B cell (primary cell): ENCODE measurements at regions not wholly inside any gene's neighbourhood (a gene's known extent, or its start where the extent isn't known, plus 50 kb on each side); places are given as distances from the start of the nearest gene placed in this dataset.

Source experiments
- ATAC-seq: fragments of 200-7000 bp; cut with Tn5 transposase; one replicate; pipeline ENCODE4 v1.10.0; 2021; ENCODE audit warnings: low read depth, mild to moderate bottlenecking, moderate number of reproducible peaks, moderate library complexity
- CTCF ChIA-PET: fragments of 350-600 bp; sonication (Branson Sonifier 250); formaldehyde crosslinking; loops from one replicate; lab custom pipeline; 2021; ENCODE audit warnings: antibody characterized with exemption, inconsistent platforms; lab: Charles Lee
- POLR2A ChIA-PET: fragments of 350-600 bp; sonication (Branson Sonifier 250); formaldehyde crosslinking; loops from one replicate; lab custom pipeline; 2021; ENCODE audit warnings: antibody characterized with exemption; lab: Charles Lee
- DNase-seq: peaks from one replicate; pipeline ENCODE4 v3.0.0; 2013
- H2AFZ ChIP-seq: 2 replicates; pipeline ENCODE4 v1.6.1; 2012; ENCODE audit warnings: mild to moderate bottlenecking, low read depth, low read length; ENCODE audit not compliant: insufficient read depth, poor library complexity, severe bottlenecking
- H3K27ac ChIP-seq, 2 donors: 1 replicate in 1 of 2; 2 replicates in 1 of 2; pipeline ENCODE4 v1.5.1; 2012 to 2013; ENCODE audit warnings: low read length in 2 of 2, mild to moderate bottlenecking in 2 of 2, moderate library complexity in 1 of 2
- H3K27me3 ChIP-seq, 4 experiments: fragments of 200-600 bp in 1 of 4; sonication (generic) in 1 of 4; replicated peaks in 1 of 4; 1 replicate in 2 of 4; 2 replicates in 2 of 4; pipeline versions ENCODE4 v1.6.1 to v1.7.0; 2013 to 2016; ENCODE audit warnings: low read length in 3 of 4, mild to moderate bottlenecking in 2 of 4, mixed read lengths in 1 of 4, moderate library complexity in 1 of 4; ENCODE audit not compliant: insufficient read depth in 4 of 4, control insufficient read depth in 3 of 4; ENCODE audit errors: control extremely low read depth in 1 of 4
- H3K36me3 ChIP-seq, 2 experiments: replicated peaks in 1 of 2; 1 replicate in 1 of 2; 2 replicates in 1 of 2; pipeline versions ENCODE4 v1.6.1 to v1.7.1; 2013; ENCODE audit warnings: low read length in 1 of 2; ENCODE audit not compliant: insufficient read depth in 2 of 2, control insufficient read depth in 1 of 2; ENCODE audit errors: control extremely low read depth in 1 of 2, extremely low read depth in 1 of 2
- H3K4me1 ChIP-seq, 2 donors: fragments of 200-600 bp in 1 of 2; sonication (generic) in 1 of 2; 1 replicate in 1 of 2; 2 replicates in 1 of 2; pipeline versions ENCODE4 v1.5.1 to v1.6.1; 2013 to 2017; ENCODE audit warnings: low read length in 2 of 2; ENCODE audit not compliant: control insufficient read depth in 2 of 2, insufficient read depth in 2 of 2
- H3K4me2 ChIP-seq: replicated peaks from 2 replicates; pipeline ENCODE3; 2012; ENCODE audit warnings: mild to moderate bottlenecking, low read depth, low read length; ENCODE audit not compliant: poor library complexity, severe bottlenecking
- H3K4me3 ChIP-seq, 5 experiments: fragments of 200-600 bp in 1 of 5; sonication (generic) in 1 of 5; 1 replicate in 3 of 5; 2 replicates in 2 of 5; pipeline versions ENCODE4 v1.5.1 to v1.7.0; 2011 to 2016; ENCODE audit warnings: low read length in 4 of 5, mild to moderate bottlenecking in 4 of 5, low read depth in 2 of 5, control low read depth in 1 of 5, moderate library complexity in 1 of 5; ENCODE audit not compliant: insufficient read depth in 1 of 5; ENCODE audit errors: control extremely low read depth in 1 of 5, extremely low read depth in 1 of 5
- H3K79me2 ChIP-seq: fragments of 200-600 bp; sonication (generic); one replicate; pipeline ENCODE4 v1.6.0; 2016; ENCODE audit warnings: low read length; ENCODE audit not compliant: control insufficient read depth, insufficient read depth
- H3K9ac ChIP-seq: fragments of 200-600 bp; sonication (generic); 2 replicates; pipeline ENCODE4 v1.6.1; 2017; ENCODE audit warnings: mild to moderate bottlenecking, low read length, moderate library complexity
- H3K9me3 ChIP-seq, 3 donors: one replicate each; pipeline versions ENCODE4 v1.6.1 to v1.7.1; 2013; ENCODE audit warnings: low read length in 2 of 3; ENCODE audit not compliant: control insufficient read depth in 2 of 3, insufficient read depth in 1 of 3; ENCODE audit errors: control extremely low read depth in 1 of 3
- H4K20me1 ChIP-seq: 2 replicates; pipeline ENCODE4 v1.6.0; 2012; ENCODE audit warnings: mild to moderate bottlenecking, low read length; ENCODE audit not compliant: insufficient read depth, control insufficient read depth, poor library complexity, severe bottlenecking
- H3K27ac Mint-ChIP-seq: one replicate; pipeline ENCODE4 v1.8.0; 2021; ENCODE audit warnings: mixed read lengths
- H3K27me3 Mint-ChIP-seq: one replicate; pipeline ENCODE4 v1.8.0; 2021; ENCODE audit warnings: mixed read lengths
- H3K4me1 Mint-ChIP-seq: one replicate; pipeline ENCODE4 v1.8.0; 2021; ENCODE audit warnings: mixed read lengths
- H3K4me3 Mint-ChIP-seq: one replicate; pipeline ENCODE4 v1.8.0; 2021; ENCODE audit warnings: mixed read lengths
- H3K9me3 Mint-ChIP-seq: one replicate; pipeline ENCODE4 v1.8.0; 2022; ENCODE audit warnings: mixed read lengths; ENCODE audit not compliant: insufficient read depth
- CTCF ChIP-seq: fragments of 200-600 bp; IDR thresholded peaks from one replicate; pipeline ENCODE4 v1.8.0; 2022; ENCODE audit warnings: antibody characterized with exemption, mild to moderate bottlenecking
- EZH2 ChIP-seq: IDR thresholded peaks from 2 replicates; pipeline ENCODE4 v1.6.1; 2012; ENCODE audit warnings: borderline replicate concordance, low read depth, mild to moderate bottlenecking, moderate library complexity, low read length; ENCODE audit not compliant: insufficient read depth, poor library complexity, severe bottlenecking
- WGBS: methylation state at CpG from one replicate; pipeline ENCODE4 v1.1.5; 2013; ENCODE audit warnings: missing lambda C conversion rate; ENCODE audit not compliant: insufficient coverage; 5-methylcytosine and 5-hydroxymethylcytosine counted together
- intact Hi-C: fragments of 100-400 bp; cut with micrococcal nuclease; formaldehyde crosslinking; loops from one replicate; pipeline ENCODE4 v1.10.0; 2022

DNA sequence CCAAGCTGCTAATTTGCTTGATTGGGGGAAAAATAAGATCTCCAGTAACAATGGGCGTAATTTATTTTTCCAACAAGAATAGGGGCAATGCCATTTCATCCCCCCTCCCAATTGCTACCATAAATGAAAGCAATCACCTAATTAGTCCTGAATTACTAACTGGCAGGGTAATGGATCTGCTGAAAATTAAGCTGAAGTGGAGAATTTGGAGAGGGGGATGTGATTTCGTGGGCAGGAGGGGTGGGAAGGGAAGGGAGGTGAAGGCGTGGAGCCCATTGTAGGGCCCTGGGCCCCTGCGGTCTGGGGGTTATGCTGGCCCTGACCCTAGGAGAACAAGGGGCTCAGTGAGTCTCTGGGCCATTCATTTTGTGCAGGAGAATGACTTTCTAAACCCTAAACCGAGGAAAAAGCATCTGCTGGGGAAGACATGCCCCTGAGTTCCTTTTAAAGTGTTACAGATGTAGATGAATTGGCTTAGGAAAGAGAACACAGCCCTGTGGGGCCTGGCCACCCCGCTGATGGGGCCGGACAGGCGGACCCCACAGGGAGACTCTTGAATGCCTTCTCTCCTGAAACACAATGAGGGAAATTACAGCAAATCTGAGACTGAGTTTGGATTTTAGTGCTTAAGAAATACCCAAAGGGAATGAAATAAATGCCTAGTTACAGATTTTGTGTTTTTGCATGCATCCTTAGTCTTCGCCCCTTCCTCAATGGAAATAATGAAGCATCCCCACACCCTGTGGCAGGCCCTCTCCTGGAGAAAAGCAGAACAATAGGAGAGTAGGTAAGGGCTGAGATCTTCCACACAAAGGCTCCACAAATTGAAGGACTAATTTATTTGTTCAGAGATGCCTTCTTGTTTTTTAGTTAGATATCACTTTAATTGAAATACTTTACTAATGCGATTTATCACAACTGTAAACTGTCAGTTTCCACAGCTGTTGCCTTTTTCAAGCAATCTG, 143.2 kb downstream of the PSAT1 start:
- Histone ChIP-seq H3K27ac (no peak overlapping the region), H3K9ac (no peak overlapping the region), H3K4me3 (no peak overlapping the region), H3K79me2 (no peaks in the 10 kb centered on the region), H3K4me1 (peaks cover 0 to 5% of the 10 kb centered on the region in 2 donors), H3K4me2 (no peak overlapping the region), H3K36me3 (no peaks in the 10 kb centered on the region), H3K9me3 (no peaks in the 10 kb centered on the region), H3K27me3 (peaks cover 0 to 16% (median 0%) of the 10 kb centered on the region in 4 experiments), H2AFZ (peak overlapping the region; percentile 23), H4K20me1 (no peaks in the 10 kb centered on the region)
- no peak for TF ChIP-seq EZH2
- no peak for TF ChIP-seq CTCF
- WGBS = 74% methylated on average over 4 of the region's 10 CpGs
- CTCF ChIA-PET = interaction anchor here (0.8 to 2.7 kb wide), 7 partner anchors 8 to 792 kb away, joined by 3 to 9 read pairs (median 3); no protein-coding TSS in a partner anchor
- intact Hi-C loops = no loop called here
- H3K4me1 Mint-ChIP-seq = peaks cover 4% of the 10 kb centered on the region
- no peaks in the 10 kb centered on the region for H3K9me3 Mint-ChIP-seq
- POLR2A ChIA-PET = no interaction called here
- no peak overlapping the region for H3K4me3 Mint-ChIP-seq
- ATAC-seq (no peak), DNase-seq (no peak)
- no peak overlapping the region for H3K27ac Mint-ChIP-seq
- peaks cover 41% of the 10 kb centered on the region for H3K27me3 Mint-ChIP-seq

DNA sequence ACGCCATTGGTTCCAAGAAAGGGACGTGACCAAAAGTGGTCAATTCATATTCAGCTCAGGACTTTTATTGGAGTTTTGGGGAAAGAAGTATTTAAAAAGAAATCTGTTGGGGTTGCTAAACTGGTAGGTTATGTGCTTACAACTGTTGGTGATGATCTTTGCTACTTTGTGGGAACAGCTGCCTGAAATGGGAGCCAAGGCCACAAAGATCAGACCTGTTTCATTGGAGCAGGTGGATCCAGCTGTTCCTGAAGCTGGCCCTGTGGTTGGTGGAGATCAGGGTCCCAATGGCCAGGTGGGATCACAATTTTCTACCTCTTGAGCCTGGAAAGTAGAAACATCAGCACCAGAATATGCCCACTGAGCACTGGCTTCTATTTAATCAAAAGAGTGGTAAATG, 144.5 kb downstream of the PSAT1 start:
- CTCF ChIA-PET = no interaction called here
- no peaks in the 10 kb centered on the region for H3K9me3 ChIP-seq
- POLR2A ChIA-PET = no interaction called here
- no peak overlapping the region for H3K27ac ChIP-seq
- Mint-ChIP-seq H3K4me3 (no peak overlapping the region), H3K9me3 (no peaks in the 10 kb centered on the region), H3K27me3 (peaks cover 36% of the 10 kb centered on the region), H3K27ac (no peak overlapping the region), H3K4me1 (peaks cover 4% of the 10 kb centered on the region)
- H3K9ac ChIP-seq = no peak overlapping the region
- peaks cover 0 to 5% of the 10 kb centered on the region in 2 donors for H3K4me1 ChIP-seq
- H4K20me1 ChIP-seq = no peaks in the 10 kb centered on the region
- TF ChIP-seq CTCF (no peak), EZH2 (no peak)
- no peak for DNase-seq
- H3K36me3 ChIP-seq = no peaks in the 10 kb centered on the region
- H3K79me2 ChIP-seq = no peaks in the 10 kb centered on the region
- no peak for ATAC-seq
- WGBS = 100% methylated on average over 1 of the region's 2 CpGs
- no peak overlapping the region for H2AFZ ChIP-seq
- intact Hi-C loops = no loop called here
- H3K4me2 ChIP-seq = no peak overlapping the region
- H3K27me3 ChIP-seq = peaks cover 0 to 16% (median 0%) of the 10 kb centered on the region in 4 experiments
- H3K4me3 ChIP-seq = no peak overlapping the region
